Fibroblast of lung (primary cell): ENCODE measurements at regions not wholly inside any gene's neighbourhood (a gene's known extent, or its start where the extent isn't known, plus 50 kb on each side); places are given as distances from the start of the nearest gene placed in this dataset.

Experiments used
- EZH2 ChIP-seq: IDR thresholded peaks from 2 replicates; pipeline ENCODE4 v1.5.1; 2012; ENCODE audit warnings: low read length, control low read depth, mild to moderate bottlenecking; ENCODE audit errors: missing control alignments
- TF ChIP-seq, protein P1 (sequence below), 2 donors: IDR thresholded peaks in 1 of 2; conservative IDR thresholded peaks in 1 of 2; 1 replicate in 1 of 2; 2 replicates in 1 of 2; pipeline ENCODE4 v1.5.1; 2011 to 2012; ENCODE audit warnings: low read length in 2 of 2, control low read depth in 1 of 2, inconsistent platforms in 1 of 2, low read depth in 1 of 2, mild to moderate bottlenecking in 1 of 2

DNA sequence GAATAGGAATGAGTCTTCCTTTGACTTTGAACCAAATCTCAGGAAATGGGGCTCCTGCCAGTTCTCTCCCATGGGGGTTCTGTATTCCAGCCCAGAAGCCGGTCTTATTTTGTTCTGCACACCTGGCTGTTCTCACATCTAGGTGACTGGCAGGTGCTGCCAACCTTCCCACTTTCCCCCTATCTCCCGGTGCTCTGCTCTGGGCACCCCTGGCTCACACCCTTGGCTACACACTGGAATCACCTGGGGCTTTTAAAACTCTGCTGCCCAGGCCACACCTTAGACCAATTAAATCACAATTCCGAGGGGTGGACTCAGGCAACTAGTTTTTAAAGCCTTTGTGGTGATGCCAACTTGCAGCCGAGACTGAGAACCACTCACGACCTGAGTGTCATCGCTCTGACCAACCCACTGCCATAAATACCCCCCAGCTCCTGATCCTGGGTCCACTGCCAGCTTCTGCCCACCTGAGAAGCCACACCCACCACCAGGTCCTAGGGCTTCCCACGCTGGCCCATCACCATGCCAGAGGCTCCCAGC lies 69.2 kb downstream of the KCNF1 start:
- TF ChIP-seq, protein P1, sequence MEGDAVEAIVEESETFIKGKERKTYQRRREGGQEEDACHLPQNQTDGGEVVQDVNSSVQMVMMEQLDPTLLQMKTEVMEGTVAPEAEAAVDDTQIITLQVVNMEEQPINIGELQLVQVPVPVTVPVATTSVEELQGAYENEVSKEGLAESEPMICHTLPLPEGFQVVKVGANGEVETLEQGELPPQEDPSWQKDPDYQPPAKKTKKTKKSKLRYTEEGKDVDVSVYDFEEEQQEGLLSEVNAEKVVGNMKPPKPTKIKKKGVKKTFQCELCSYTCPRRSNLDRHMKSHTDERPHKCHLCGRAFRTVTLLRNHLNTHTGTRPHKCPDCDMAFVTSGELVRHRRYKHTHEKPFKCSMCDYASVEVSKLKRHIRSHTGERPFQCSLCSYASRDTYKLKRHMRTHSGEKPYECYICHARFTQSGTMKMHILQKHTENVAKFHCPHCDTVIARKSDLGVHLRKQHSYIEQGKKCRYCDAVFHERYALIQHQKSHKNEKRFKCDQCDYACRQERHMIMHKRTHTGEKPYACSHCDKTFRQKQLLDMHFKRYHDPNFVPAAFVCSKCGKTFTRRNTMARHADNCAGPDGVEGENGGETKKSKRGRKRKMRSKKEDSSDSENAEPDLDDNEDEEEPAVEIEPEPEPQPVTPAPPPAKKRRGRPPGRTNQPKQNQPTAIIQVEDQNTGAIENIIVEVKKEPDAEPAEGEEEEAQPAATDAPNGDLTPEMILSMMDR (conservative IDR thresholded peaks at IDR 0.05 in 1 of 2, IDR thresholded peaks at IDR 0.05 in 1 of 2; ENCODE audit: low read depth in 1 of 2, low read length in 2 of 2): no peak
- no peak for TF ChIP-seq EZH2
